Keratinocyte (primary cell): ENCODE measurements at regions not wholly inside any gene's neighbourhood (a gene's known extent, or its start where the extent isn't known, plus 50 kb on each side); places are given as distances from the start of the nearest gene placed in this dataset.

ENCODE experiments used
- DNase-seq: peaks from one replicate; pipeline ENCODE4 v3.0.0-alpha.2; 2011; ENCODE audit warnings: low read depth, missing footprints, low spot score
- FAIRE-seq: peaks from 2 replicates; lab custom pipeline; 2011; peaks lifted over from hg19 to GRCh38; lab: Jason Lieb, UNC
- H2AFZ ChIP-seq: 2 replicates; pipeline ENCODE4 v1.6.0; 2012; ENCODE audit warnings: low read length, control low read depth, inconsistent platforms; ENCODE audit not compliant: control insufficient read depth
- H3K27ac ChIP-seq: 2 replicates; pipeline ENCODE4 v1.5.1; 2011; ENCODE audit warnings: low read length; ENCODE audit not compliant: control insufficient read depth, insufficient read depth
- H3K27me3 ChIP-seq: 3 replicates; pipeline ENCODE4 v1.6.0; 2011; ENCODE audit warnings: low read length; ENCODE audit not compliant: control insufficient read depth, insufficient read depth; ENCODE audit errors: extremely low read depth
- H3K36me3 ChIP-seq, 2 experiments: 2 replicates in 1 of 2; 3 replicates in 1 of 2; pipeline ENCODE4 v1.5.1; 2011; ENCODE audit warnings: low read length in 2 of 2, mild to moderate bottlenecking in 1 of 2; ENCODE audit not compliant: control insufficient read depth in 2 of 2, insufficient read depth in 2 of 2; ENCODE audit errors: extremely low read depth in 1 of 2
- H3K4me1 ChIP-seq: 3 replicates; pipeline ENCODE4 v1.5.1; 2011; ENCODE audit warnings: low read length; ENCODE audit not compliant: control insufficient read depth, insufficient read depth; ENCODE audit errors: extremely low read depth
- H3K4me2 ChIP-seq: 3 replicates; pipeline ENCODE4 v1.6.0; 2011; ENCODE audit warnings: low read depth, low read length; ENCODE audit not compliant: control insufficient read depth, insufficient read depth; ENCODE audit errors: extremely low read depth
- H3K4me3 ChIP-seq, 3 experiments: fragments of 200-600 bp in 1 of 3; sonication (generic) in 1 of 3; 2 replicates in 2 of 3; 3 replicates in 1 of 3; pipeline ENCODE4 v1.5.1; 2011 to 2016; ENCODE audit warnings: low read length in 3 of 3, mild to moderate bottlenecking in 3 of 3, control low read depth in 2 of 3, inconsistent platforms in 1 of 3, low read depth in 1 of 3, mixed read lengths in 1 of 3, mixed run types in 1 of 3, moderate library complexity in 1 of 3; ENCODE audit not compliant: control insufficient read depth in 2 of 3, insufficient read depth in 2 of 3; ENCODE audit errors: extremely low read depth in 1 of 3
- H3K79me2 ChIP-seq: 2 replicates; pipeline ENCODE4 v1.6.0; 2012; ENCODE audit warnings: low read length; ENCODE audit not compliant: control insufficient read depth, insufficient read depth
- H3K9ac ChIP-seq: 3 replicates; pipeline ENCODE4 v1.6.0; 2011; ENCODE audit warnings: low read length; ENCODE audit not compliant: control insufficient read depth, insufficient read depth; ENCODE audit errors: extremely low read depth
- H3K9me1 ChIP-seq: 3 replicates; pipeline ENCODE4 v1.6.0; 2011; ENCODE audit warnings: low read length; ENCODE audit not compliant: control insufficient read depth, insufficient read depth; ENCODE audit errors: extremely low read depth
- H3K9me3 ChIP-seq: 2 replicates; pipeline ENCODE4 v1.5.1; 2012; ENCODE audit warnings: low read depth, low read length; ENCODE audit not compliant: control insufficient read depth
- H4K20me1 ChIP-seq: 3 replicates; pipeline ENCODE4 v1.6.0; 2011; ENCODE audit warnings: low read length; ENCODE audit not compliant: control insufficient read depth, insufficient read depth; ENCODE audit errors: extremely low read depth
- CTCF ChIP-seq, 3 experiments: IDR thresholded peaks in 1 of 3; conservative IDR thresholded peaks in 1 of 3; optimal IDR thresholded peaks in 1 of 3; 2 replicates in 2 of 3; 3 replicates in 1 of 3; pipeline versions ENCODE3 to v1.5.1; 2011; ENCODE audit warnings: low read length in 3 of 3, mild to moderate bottlenecking in 3 of 3, moderate library complexity in 2 of 3, control low read depth in 1 of 3, inconsistent platforms in 1 of 3; ENCODE audit not compliant: insufficient read depth in 2 of 3; ENCODE audit errors: extremely low read depth in 1 of 3
- EZH2 ChIP-seq: IDR thresholded peaks from one replicate; pipeline ENCODE4 v1.6.1; 2012; ENCODE audit warnings: inconsistent platforms, mild to moderate bottlenecking, low read length, moderate library complexity
- dilution Hi-C: fragments of 300-500 bp; cut with MboI; formaldehyde crosslinking; loops from one replicate; pipeline ENCODE4 v1.7.0; 2020; ENCODE audit warnings: low sequenced_read_pairs; ENCODE audit not compliant: extremely low pct_ligation_motif_present

DNA sequence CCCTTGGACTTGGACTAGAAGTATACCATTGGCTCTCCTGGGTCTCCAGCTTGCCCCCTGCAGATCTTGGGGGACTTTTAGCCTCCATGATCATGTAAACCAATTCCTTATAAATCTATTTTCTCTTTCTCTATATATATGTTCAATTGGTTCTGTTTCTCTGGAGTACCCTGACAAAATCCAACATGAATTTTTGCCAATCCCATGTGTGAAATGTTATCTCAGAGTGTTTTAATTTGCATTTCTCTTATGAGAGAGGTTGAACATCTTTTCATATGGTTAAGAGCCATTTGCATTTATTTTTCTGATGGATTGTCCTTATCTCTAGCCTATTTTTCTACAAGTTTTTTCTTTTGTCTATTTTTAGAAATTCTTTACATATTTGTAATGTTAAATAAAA is 131.7 kb upstream of the NEO1 start:
- no peaks in the 10 kb centered on the region for H3K36me3 ChIP-seq
- H3K9ac ChIP-seq: no peak overlapping the region
- no peaks in the 10 kb centered on the region for H4K20me1 ChIP-seq
- no peak overlapping the region for H2AFZ ChIP-seq
- H3K27ac ChIP-seq: no peak overlapping the region
- no peaks in the 10 kb centered on the region for H3K79me2 ChIP-seq
- DNase-seq (no peak), FAIRE-seq (no peak)
- dilution Hi-C loops: no loop called here
- TF ChIP-seq EZH2 (no peak), CTCF (optimal IDR thresholded peaks at IDR 0.05 in 1 of 3, IDR thresholded peaks at IDR 0.05 in 1 of 3, conservative IDR thresholded peaks at IDR 0.05 in 1 of 3; ENCODE audit: extremely low read depth in 1 of 3, insufficient read depth in 2 of 3, low read length in 3 of 3) (no peak)
- H3K9me1 ChIP-seq: no peaks in the 10 kb centered on the region
- H3K27me3 ChIP-seq: peaks cover 4% of the 10 kb centered on the region
- H3K4me1 ChIP-seq: no peaks in the 10 kb centered on the region
- H3K9me3 ChIP-seq: no peaks in the 10 kb centered on the region
- H3K4me2 ChIP-seq: no peak overlapping the region
- no peak overlapping the region for H3K4me3 ChIP-seq

DNA sequence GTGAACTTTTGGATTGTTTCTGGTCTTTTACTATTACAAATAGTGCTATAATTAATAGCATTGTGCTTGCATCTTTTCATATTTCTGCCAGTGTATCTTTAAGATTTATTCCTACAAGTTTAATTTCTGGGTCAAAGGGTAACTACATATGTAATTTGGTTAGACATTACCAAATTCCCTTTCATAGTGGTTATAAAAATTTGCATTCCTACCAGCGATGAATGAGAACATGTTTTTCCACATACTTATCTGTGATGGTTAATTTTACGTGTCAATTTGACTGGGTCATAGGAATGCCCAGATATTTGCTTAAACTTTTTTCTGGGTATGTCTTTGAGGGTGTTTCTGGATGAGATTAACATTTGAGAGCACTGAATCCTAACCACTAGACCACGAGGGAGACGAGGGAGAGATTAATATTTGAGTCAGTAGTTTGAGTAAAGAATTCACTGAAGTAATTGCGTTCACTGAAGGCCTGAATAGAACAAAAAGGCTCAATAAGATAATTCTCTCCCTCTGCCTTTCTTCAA is 132.3 kb upstream of the NEO1 start:
- no peak overlapping the region for H3K4me2 ChIP-seq
- DNase-seq: no peak
- FAIRE-seq: no peak
- H3K27me3 ChIP-seq: peaks cover 4% of the 10 kb centered on the region
- H3K4me3 ChIP-seq: no peak overlapping the region
- no peak overlapping the region for H3K9ac ChIP-seq
- no peak overlapping the region for H2AFZ ChIP-seq
- H3K36me3 ChIP-seq: no peaks in the 10 kb centered on the region
- no peaks in the 10 kb centered on the region for H3K9me1 ChIP-seq
- no peak for TF ChIP-seq CTCF (optimal IDR thresholded peaks at IDR 0.05 in 1 of 3, IDR thresholded peaks at IDR 0.05 in 1 of 3, conservative IDR thresholded peaks at IDR 0.05 in 1 of 3; ENCODE audit: extremely low read depth in 1 of 3, insufficient read depth in 2 of 3, low read length in 3 of 3)
- no peak for TF ChIP-seq EZH2
- no peaks in the 10 kb centered on the region for H3K4me1 ChIP-seq
- no peaks in the 10 kb centered on the region for H4K20me1 ChIP-seq
- H3K79me2 ChIP-seq: no peaks in the 10 kb centered on the region
- dilution Hi-C loops: no loop called here
- H3K9me3 ChIP-seq: no peaks in the 10 kb centered on the region
- H3K27ac ChIP-seq: no peak overlapping the region
